GM12864 (cell line): ENCODE measurements at regions not wholly inside any gene's neighbourhood (a gene's known extent, or its start where the extent isn't known, plus 50 kb on each side); places are given as distances from the start of the nearest gene placed in this dataset.

Source experiments
- DNase-seq: peaks from one replicate; pipeline ENCODE4 v3.0.0-alpha.2; 2011; ENCODE audit warnings: low read depth
- H3K4me3 ChIP-seq: 2 replicates; pipeline ENCODE4 v1.5.1; 2011; ENCODE audit warnings: mild to moderate bottlenecking, low read depth, low read length, control low read depth
- CTCF ChIP-seq: IDR thresholded peaks from 2 replicates; pipeline ENCODE4 v1.5.1; 2011; ENCODE audit warnings: low read depth, mild to moderate bottlenecking, moderate library complexity, low read length, control low read depth, inconsistent platforms; ENCODE audit errors: missing control alignments

- no peak for DNase-seq
- H3K4me3 ChIP-seq: no peak overlapping the region
- no peak for TF ChIP-seq CTCF
Measured at GRCh38 chr4:32025851-32026459, 1305.8 kb downstream of the PCDH7 start.

DNA sequence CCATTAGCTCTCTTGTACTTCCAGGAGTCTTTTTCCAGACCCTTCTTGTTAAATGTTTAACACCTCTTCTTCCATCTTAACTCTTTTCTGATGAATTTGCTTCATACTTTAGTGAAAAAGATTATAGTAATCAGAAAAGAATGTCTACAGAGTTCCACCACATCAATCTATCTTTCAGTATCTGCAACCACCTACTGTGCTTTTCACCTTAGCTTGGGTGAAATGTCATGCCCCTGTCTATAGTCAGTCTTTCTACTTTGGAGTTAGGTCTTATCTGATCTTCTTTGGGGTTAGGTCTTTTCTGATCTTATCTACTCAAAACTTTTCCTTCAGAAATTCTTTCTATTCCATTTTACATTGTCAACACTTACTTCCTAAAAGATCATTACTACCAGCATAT lies 1310.2 kb downstream of the PCDH7 start:
- TF ChIP-seq CTCF: no peak
- H3K4me3 ChIP-seq: no peak overlapping the region
- no peak for DNase-seq

GRCh38 chr4:32031026-32031425 lies 1310.9 kb downstream of the PCDH7 start:
- TF ChIP-seq CTCF: no peak
- no peak for DNase-seq
- H3K4me3 ChIP-seq: no peak overlapping the region

DNA sequence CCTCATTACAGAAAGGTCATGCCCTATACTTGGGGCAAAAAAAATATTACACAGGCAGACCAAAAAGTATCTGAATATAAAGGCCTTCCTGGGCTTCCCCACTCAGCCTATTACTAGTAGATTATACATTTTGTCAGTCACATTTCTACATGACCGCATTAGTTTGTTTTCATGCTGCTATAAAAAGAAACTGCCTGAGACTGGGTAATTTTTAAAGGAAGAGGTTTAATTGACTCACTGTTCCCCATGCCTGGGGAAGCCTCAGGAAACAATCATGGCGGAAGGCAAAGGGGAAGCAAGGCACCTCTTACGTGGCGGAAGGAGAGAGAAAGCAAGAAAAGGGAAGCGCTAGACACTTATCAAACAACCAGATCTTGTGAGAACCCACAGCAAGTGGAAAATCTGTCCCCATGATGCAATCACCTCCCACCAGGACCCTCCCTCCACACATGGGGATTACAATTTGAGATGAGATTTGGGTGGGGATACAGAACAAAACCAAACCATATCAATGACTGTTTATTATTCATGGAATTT lies 1312.0 kb downstream of the PCDH7 start:
- no peak for DNase-seq
- no peak for TF ChIP-seq CTCF

GRCh38 chr4:32037399-32037798 lies 1317.2 kb downstream of the PCDH7 start:
- TF ChIP-seq CTCF: no peak

More for the DNA sequence above, 1312.0 kb downstream of the PCDH7 start:
- H3K4me3 ChIP-seq: no peak overlapping the region

DNA sequence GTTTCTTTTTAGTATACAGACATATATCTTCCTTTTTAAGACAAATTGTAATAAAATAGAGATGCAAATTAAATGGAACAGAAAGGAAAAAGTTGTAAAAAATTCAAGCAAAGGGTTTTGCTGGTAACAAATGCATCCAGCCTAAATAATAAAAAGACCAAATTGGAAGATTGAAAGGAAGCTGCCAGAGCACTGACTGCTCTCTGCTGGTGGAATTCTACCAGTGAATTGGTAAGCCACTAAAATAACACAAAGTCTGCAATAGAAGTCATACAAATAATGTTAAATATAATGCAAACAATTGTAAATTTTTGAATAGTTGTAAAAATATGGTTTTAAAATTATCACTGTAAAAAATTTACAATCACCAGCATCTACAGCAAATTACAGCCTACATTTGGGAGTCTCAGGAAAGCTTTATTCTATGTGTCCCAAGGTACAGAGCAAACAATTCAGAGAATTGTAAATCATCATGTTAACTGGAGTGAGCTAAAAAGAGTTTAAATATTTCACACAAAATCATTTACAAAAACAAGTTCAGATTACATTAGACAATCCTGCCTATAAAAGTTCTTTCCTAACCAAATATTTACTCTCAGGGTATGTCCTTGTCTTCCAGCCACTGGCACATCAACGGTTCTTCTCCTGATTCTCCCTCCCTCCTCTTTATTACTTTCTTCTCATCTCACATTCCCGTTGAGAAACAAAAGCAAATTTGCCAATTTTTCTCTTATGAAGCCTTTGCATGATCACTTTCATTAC lies 1322.5 kb downstream of the PCDH7 start:
- H3K4me3 ChIP-seq: no peak overlapping the region
- TF ChIP-seq CTCF: no peak
- no peak for DNase-seq

More at GRCh38 chr4:32037399-32037798, 1317.2 kb downstream of the PCDH7 start:
- H3K4me3 ChIP-seq: no peak overlapping the region
- DNase-seq: no peak
